Astrocyte of the cerebellum (primary cell): ENCODE measurements at regions not wholly inside any gene's neighbourhood (a gene's known extent, or its start where the extent isn't known, plus 50 kb on each side); places are given as distances from the start of the nearest gene placed in this dataset.

Source experiments
- DNase-seq: peaks from one replicate; pipeline ENCODE4 v3.0.0-alpha.2; 2011; ENCODE audit warnings: low read depth
- H3K4me3 ChIP-seq: 2 replicates; pipeline ENCODE4 v1.5.1; 2011; ENCODE audit warnings: mild to moderate bottlenecking, low read depth, low read length, moderate library complexity
- in situ Hi-C: cut with HindIII; loops from 2 replicates; pipeline ENCODE4 v1.10.0; 2017; ENCODE audit warnings: low sequenced_read_pairs
- TF ChIP-seq, protein P1 (sequence below): IDR thresholded peaks from 2 replicates; pipeline ENCODE4 v1.5.1; 2012; ENCODE audit warnings: low read length, low read depth, moderate library complexity, mild to moderate bottlenecking; ENCODE audit errors: missing control alignments

DNA sequence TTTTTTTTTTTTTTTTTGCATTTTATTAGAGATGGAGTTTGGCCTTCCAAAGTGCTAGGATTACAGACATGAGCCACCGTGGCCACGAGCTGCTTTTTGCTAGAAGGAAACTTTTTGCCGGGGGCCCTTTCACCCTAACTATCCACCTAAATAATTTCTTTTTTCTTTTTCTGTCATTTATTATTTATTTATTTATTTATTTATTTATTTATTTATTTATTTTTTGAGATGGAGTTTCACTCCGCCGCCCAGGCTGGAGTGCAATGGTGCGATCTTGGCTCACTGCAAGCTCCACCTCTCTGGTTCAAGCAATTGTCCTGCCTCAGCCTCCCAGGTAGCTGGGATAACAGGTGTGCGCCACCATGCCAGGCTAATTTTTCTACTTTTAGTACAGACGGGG lies 303.9 kb downstream of the ASMT start:
- TF ChIP-seq, protein P1, sequence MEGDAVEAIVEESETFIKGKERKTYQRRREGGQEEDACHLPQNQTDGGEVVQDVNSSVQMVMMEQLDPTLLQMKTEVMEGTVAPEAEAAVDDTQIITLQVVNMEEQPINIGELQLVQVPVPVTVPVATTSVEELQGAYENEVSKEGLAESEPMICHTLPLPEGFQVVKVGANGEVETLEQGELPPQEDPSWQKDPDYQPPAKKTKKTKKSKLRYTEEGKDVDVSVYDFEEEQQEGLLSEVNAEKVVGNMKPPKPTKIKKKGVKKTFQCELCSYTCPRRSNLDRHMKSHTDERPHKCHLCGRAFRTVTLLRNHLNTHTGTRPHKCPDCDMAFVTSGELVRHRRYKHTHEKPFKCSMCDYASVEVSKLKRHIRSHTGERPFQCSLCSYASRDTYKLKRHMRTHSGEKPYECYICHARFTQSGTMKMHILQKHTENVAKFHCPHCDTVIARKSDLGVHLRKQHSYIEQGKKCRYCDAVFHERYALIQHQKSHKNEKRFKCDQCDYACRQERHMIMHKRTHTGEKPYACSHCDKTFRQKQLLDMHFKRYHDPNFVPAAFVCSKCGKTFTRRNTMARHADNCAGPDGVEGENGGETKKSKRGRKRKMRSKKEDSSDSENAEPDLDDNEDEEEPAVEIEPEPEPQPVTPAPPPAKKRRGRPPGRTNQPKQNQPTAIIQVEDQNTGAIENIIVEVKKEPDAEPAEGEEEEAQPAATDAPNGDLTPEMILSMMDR = no peak
- H3K4me3 ChIP-seq = no peak overlapping the region
- in situ Hi-C loops = no loop called here
- DNase-seq = no peak

DNA sequence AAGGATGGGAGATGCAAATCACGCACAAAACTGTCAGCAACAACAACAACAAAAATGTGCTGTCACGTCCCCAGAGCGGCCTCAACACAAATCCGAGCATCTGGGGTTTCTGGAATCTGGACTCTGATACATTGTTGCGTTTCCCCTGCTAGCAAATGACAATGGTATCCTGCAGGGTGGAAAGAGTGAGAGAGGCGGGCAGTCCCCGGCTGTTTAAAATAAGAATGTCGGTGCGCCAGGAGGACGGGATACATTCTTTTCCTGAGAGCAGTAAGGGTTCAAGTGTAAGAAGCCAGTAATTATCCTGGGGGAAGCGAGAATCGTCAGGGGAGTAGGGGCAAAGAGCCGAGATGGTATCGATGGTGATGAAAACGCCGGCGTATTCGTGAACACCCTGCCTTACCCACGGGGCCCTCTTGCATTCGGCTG lies 310.2 kb downstream of the ASMT start:
- in situ Hi-C loops = no loop called here
- TF ChIP-seq, protein P1 = no peak
- DNase-seq = no peak
- peak overlapping the region; percentile 7 for H3K4me3 ChIP-seq

DNA sequence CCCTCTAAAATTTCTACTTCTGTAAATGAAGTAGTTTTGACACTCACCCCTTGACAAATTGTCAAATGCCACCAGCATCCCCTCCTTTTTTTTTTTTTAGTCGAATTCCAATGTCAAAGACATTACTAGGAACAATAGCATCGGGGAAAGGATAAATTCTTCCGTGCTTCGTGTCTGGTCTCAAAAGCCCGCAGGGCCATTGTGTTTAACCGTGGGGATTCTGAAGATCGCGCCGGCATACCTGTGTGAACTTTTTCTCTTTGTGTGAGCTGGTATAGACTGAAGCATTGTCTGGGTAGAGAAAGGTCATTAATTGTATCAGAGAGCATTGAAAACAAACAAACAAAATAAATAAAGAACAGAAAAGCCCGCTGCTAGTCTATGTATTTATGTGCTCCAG lies 313.9 kb downstream of the ASMT start:
- TF ChIP-seq, protein P1 = no peak
- DNase-seq = no peak
- no peak overlapping the region for H3K4me3 ChIP-seq
- in situ Hi-C loops = no loop called here

GRCh38 chrX:1932231-1932630 lies 317.4 kb downstream of the ASMT start:
- H3K4me3 ChIP-seq = no peak overlapping the region
- TF ChIP-seq, protein P1 = no peak
- in situ Hi-C loops = no loop called here
- DNase-seq = peak; percentile 75

GRCh38 chrX:1933964-1934363 lies 319.1 kb downstream of the ASMT start:
- in situ Hi-C loops = no loop called here
- H3K4me3 ChIP-seq = no peak overlapping the region
- DNase-seq = no peak
- TF ChIP-seq, protein P1 = no peak

DNA sequence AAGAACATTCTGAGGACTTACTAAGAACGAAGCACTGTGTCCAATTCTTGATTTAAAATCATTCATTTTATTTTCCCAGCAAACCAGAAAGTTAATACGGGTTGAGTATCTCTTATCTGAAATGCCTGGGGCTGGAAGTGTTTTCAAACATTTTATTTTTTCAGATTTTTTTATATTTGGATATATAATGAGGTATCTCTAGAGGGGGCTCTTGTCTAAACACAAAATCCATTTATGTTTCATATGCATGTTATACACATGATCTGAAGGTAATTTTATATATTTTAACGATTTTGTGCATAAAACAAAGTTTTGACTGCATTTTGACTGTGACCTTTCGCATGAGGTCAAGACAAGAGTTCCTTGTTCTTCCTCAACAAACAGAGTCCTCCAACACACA lies 320.9 kb downstream of the ASMT start:
- TF ChIP-seq, protein P1 = no peak
- in situ Hi-C loops = no loop called here
- no peak overlapping the region for H3K4me3 ChIP-seq
- no peak for DNase-seq

DNA sequence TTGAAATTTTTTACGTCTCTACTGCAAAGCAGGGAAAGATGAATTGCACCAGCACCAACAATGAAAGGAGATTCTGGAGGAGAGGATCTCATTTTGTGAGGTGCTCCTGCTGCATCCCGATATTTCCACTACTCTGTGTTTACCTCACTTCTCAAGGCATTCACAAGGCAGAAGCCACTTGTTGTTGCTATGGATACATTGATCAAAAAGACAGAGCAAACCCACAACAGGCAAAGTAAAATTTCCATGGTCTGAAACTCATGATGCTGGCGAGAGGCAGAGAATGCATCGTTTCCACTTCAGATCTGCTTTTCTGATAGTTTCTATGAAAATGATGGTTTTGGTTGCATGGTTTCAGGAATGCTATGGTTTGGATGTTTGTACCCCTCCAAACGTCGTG lies 323.3 kb downstream of the ASMT start:
- in situ Hi-C loops = no loop called here
- no peak overlapping the region for H3K4me3 ChIP-seq
- TF ChIP-seq, protein P1 = no peak
- DNase-seq = no peak
